HG02938 (cell line): ENCODE measurements at regions not wholly inside any gene's neighbourhood (a gene's known extent, or its start where the extent isn't known, plus 50 kb on each side); places are given as distances from the start of the nearest gene placed in this dataset.

Source experiments
- ATAC-seq: cut with Tn5 transposase; IDR thresholded peaks from one replicate; pipeline ENCODE4 v1.9.1; 2021; ENCODE audit warnings: mild to moderate bottlenecking, moderate library complexity; ENCODE audit not compliant: unreplicated experiment

DNA sequence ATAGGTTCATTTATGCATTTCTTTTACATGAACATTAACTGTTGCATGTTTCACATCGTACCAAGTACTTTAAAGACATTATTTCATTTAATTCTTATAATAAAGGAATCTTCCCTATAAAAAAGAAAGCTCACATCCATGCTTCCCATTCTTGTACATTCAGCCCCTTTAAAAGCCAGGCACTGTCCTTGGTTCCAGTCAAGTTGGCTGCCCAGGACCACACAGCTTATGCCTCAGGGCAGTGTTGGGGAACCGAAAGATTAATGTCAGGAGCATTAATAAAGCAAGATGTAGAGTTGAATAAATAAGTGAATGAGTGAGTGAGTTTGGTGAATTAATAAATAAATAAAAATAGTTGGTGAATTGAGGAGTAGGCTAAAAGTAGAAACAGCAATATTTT is 409.4 kb upstream of the DAB1 start:
- ATAC-seq: no peak

DNA sequence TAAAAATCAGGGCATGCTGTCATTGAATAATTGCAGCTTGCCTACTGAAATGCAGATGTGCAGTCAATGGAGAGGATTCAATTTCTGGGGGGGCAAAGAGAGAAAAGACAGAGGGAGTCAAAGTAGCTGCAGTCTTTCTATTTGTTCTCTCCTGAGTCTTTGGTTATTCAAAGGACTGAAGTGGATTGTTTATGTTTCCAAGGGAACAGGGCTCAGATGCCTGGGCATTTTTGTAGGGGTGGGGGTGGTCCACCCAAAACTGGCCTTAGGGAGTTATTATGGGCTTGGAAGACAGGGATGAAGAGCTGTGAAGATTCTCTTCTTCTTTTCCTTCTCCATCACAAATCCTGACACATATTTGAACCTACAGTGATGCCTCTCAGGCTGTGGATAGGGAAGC is 408.8 kb upstream of the DAB1 start:
- no peak for ATAC-seq

DNA sequence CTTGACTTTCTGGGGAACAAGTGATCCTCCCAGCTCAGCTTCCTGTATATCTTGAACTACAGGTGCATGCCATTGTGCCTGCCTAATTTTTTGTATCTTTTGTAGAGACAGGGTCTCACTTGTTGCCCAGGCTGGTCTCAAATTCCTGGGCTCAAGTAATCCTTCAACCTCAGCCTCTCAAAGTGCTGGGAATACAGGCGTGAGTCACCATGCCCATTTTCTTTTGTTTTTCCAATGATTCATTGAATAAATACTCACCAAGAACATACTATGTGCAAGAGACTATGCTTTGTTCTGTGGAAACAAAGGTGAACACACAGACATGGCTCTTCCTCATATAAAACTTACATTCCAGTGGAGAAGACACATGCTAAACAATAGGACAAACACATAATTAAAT is 407.8 kb upstream of the DAB1 start:
- ATAC-seq: no peak

DNA sequence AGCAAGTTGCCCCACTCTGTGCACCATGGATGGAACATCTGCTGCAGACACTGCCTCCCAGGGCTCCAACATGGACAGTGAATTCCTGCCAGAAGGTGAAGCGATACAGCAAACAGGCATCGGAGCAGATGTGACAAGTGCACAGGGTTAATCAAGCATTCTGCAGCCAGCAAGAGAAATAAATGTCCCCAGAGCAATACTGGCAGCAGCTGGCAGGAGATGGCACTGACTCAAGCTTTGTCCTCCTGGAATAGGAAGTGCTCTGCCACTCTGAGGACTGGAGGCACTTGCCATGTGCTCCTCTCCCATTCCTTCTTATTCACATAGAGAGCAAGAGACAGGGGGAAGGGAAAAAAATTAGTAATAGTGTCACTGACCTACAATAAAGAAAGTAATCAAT is 402.7 kb upstream of the DAB1 start:
- ATAC-seq: no peak

DNA sequence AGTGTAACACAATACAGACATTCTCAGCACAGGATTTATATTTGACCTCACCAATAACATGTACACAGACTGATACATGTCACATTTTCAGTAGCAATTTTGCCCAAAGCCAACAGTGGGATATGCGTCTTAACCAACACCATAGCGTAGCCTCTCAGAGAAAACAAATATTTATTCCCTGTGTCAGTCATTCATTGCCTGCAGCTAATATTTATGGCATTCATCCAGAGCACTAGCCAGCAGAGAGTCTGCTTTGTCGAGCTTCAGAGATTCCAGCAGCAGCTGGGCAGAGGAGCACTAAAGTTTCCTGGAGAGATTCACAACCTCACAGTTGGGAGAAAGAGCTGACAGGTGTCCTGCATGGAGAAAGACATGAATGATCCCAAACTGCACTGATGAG is 400.7 kb upstream of the DAB1 start:
- ATAC-seq: no peak

DNA sequence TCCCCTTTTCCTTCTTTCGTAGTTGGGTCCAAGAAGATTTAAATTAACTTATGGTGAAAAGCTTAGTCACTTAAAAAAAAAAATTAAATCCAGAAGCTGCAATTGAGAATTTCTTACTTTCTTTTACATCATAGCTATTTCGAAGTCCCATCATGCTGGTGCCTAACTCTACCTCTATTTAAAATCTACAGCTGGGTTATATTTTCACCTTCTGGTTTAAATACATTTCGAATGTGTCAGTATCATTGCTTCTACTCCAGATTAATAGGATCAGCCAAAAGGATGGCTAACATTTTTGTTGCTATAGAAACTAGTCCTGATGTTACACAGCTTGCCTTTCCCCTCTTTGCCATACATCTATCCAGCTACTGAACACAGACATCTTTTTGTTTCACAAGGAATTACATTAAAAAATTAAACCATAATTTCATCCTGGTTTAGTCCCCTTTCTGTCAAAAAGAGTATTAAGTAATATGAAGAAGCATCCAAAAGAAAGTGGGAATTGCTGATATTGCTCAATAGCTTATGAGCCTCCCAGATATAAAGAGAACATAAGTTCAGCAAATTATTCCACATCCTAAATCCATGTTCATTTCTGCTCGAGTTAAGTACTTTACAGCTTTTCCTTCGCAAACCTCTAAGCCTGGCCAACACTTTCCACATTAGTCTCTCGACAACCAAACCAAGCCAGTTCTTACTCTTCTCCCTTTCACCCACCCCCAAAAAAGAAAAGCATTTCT is 396.7 kb upstream of the DAB1 start:
- ATAC-seq: no peak

DNA sequence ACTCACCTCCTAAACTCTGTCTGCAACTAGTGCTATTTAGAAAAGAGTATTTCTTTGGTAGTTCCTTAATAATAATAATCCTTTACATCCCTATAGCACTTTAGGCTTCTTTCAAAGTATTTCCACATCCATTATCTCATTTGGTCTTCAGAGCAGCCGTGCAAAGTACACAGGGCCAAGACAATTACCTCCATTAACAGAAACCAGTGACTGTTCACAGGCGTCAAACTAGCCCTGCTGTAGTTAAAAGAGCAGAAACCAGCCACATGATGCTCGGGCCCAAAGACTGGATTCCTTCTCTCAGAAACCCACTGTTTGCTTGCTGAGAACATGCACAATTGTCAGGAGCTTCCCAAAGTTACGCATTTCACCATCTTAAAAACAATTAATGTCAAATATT is 396.0 kb upstream of the DAB1 start:
- ATAC-seq: no peak

DNA sequence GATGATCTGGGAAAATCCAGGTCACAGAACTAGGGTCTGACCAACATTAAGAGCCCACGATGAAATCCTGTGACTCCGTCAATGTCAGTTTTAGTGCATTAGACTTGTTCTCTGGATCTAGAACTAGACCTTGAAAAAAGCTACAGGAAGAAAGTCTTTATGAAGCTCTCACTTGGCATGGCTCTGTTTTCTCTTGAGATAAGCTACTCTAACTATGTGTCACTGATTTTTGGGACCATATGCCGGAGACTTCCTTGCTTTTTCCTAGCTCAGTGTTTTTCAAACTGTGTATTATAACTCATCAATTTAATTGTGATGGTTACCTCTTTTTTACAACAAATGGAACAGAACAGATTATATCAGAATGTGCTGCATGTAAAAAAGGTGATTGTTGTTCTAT is 379.7 kb upstream of the DAB1 start:
- ATAC-seq: no peak

DNA sequence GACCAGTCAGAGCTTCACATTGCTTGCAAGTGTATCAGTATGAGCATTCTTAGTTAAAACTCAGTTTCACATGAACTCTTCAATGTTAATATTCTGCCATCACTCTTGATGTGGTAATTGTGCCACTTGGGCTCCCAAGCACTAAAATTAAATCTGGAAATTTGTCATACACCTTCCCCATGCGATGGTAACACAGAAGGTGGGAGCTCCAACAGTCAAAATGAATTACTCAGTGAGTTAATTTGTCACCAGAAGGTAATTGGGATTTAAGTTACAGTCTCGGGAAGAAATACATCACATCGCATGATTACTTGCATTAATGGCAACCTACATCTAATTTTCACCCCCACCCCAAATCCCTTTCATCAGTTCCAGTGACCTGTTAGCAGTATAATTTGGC is 376.5 kb upstream of the DAB1 start:
- ATAC-seq: no peak

DNA sequence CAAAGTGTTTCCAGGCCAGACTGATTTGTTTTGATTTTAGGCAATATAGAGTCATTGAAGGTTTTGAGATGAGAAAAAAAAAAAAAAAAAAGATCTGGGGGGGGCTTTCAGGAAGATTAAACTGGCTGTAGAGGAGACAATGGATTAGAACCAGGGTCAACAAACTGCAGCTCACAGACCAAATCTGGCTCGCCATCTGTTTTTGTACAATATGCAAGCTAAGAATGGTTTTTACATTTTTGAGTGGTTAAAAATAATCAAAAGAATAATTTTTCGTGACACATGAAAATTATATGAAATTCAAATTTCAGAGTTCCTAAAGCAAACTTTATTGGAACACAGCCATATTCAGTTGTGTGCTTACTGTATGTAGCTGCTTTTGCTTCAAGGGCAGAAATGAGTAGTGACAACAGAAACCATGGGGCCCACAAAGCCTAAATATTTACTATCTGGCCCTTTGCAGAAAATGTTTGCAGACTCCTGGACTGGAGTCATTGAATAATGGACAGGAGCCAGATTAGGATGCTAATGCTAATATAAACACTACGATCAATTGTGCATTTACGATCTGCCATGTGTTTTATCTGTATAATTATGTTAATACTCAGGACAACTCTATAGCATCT is 375.7 kb upstream of the DAB1 start:
- no peak for ATAC-seq

DNA sequence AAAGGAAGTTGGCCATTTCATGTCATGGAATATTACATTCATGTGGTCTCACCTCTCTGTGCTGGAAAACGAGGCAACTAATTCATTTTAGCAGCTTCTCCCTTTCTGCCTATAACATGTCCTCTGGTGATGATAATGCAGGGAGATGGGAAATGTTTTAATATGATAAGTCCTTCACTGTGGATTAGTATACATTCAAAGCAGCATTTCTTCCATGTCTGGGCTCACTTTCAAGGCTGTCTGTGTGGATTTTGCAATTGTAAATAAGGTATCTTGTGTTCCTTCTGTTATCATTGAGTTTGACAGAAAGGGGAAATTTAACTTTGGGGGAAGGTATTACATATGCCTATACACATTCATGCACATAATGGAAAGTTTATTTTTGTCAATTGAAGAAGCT is 374.7 kb upstream of the DAB1 start:
- ATAC-seq: no peak

DNA sequence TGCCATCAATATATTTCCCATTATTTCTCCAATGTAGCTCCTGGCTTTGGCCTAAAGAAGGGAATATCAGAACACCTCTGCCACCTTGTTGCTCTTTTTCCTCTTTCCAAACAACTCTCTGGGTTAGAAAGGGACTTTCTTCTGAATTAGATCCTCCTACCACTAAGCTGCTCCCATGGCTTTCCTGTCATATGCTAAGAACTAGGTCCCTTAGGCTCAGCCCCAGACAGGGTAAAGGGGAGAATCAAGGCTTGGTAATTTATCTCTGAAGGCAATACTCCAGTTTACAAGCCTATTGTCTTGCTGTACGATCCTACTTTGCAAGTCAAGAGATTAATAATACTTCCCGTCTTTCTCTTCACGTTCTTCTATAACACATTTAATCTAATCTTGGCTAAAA is 373.2 kb upstream of the DAB1 start:
- ATAC-seq: no peak

DNA sequence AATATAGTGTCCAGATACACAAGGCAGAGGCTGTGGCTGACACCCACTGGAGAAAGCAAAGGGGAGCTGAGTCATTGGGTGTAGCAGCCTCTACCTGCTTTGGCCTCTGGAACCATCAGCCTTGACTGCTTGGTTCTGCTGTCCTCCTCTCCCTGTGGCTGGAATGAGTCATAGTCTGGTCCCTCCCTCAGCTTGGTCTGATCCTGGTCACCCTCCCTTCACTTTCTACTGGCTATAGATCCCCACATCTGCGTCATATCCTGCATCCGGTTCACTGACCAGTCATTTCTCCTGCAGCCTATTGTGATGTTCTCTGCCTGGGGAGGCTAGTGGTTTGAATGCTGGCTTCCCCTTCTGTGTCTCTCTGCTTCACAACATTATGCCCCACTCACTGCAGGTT is 372.8 kb upstream of the DAB1 start:
- no peak for ATAC-seq

DNA sequence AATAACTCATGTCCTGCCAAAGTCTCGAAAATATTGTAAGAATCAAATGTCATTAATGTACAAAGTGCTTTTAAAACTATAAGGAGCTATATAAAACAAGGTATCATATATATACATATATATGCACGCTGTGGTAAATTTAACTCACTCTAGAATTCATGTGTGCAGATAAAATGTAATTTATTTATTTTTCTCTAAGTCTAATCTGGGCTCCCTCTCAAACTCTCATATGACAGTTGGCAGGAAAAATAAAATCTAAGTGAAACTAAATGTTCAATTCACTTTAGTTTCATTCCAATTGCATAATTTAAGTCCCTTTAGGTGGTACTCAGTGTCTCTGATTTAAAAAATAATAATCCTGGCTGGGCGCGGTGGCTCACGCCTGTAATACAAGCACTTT is 372.0 kb upstream of the DAB1 start:
- no peak for ATAC-seq

DNA sequence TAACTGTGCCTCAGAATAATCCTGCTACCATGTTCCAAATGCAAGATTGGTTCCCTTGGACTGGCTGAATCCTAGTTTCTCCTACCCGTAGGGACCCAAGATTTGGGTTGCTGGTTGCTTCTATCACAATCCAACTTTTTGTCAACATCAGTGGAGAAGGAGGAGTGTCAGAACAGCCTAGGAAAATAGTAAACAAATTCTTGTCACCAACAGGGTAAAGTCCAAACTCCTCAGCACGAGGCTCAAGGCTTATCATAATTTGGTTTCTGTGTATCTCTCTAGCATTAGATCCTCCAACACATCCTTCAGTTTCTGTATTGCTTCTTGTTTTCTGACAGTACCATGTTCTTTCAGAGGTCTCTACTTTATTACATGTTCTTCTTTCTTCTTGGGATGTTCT is 370.2 kb upstream of the DAB1 start:
- no peak for ATAC-seq

DNA sequence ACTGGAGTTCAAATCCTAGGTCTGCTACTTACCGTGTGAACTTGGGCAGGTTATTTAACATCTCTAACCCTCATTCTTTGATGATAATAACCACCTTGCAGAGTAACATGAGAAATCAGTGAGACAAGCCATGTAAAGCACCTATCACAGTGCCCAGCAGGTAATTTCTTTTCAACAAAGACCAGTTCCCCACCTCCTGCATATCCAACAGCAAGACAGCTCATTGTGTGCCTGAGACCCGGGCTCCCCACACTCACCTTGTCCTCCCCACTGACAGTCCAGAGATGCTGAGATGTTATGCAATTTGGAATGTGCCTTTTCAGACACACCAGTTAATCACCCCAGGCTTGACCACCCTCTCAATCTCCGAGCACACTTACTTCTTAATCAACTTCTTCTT is 367.6 kb upstream of the DAB1 start:
- no peak for ATAC-seq

DNA sequence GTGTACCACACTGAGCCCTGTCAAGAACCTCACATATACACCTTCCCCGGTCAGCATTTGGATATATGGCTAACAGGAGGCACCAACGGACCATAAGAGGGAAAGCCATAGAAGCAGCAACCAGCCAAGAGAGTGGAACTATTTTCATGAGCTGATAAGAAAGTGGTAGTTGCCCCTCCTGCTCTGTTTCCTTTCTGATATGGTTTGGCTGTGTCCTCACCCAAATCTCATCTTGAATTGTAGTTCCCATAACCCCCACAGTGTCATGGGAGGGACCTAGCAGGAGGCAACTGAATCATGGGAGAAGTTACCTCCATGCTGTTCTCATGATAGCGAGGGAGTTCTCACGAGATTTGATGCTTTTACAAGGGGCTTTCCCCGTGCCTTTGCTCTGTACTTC is 366.1 kb upstream of the DAB1 start:
- ATAC-seq: no peak

DNA sequence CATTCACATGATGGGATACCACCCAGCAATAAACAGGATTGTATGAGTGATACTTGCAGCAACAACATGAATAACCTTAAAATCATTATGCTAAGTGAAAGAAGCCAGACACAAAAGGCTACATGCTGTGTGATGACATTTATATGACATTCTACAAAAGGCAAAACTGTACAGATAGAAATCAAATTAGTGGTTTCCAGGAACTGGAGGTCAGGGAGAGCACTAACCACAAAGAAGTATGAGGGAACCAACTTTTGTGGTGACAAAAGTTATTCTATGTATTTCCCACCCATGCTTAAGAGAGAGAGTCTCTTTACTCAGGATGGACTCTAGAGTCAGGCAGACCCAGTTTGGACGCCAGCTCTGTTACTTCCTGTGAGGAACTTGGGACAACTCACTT is 364.5 kb upstream of the DAB1 start:
- ATAC-seq: no peak

DNA sequence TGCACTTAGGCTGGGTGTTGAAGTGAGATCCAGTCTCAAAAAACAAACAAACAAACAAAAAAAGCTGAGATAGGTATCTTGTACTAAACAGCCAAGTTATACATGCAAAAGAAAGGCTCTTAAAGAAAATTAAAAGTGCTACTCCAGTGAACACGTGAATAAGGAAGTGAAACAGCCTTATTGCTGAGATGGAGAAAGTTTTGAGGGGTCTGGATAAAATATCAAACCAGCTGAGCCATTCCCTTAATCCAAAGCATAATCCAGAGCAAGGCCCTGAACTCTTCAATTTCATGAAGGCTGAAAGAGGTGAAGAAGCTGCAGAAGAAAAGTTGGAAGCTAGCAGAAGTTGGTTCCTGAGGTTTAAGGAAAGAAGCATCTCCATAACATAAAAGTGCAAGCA is 360.5 kb upstream of the DAB1 start:
- no peak for ATAC-seq

DNA sequence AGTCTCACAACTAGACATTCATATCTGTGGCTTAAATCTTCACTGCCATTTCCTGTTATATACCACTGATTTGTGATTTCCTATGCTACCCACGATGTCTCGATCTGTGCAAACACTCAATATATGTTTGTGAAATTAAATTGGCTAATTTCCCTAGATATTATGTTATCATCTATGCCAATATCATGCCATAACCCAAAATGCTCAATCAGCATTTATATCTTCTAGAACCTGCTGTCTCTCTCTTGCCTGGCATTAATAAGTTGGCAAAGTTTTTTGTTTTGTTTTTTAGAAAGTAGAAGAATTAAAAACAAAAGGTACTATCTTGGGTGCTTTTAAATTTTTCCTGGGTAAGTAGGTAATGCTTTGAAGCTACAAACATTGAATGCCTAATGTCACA is 358.5 kb upstream of the DAB1 start:
- no peak for ATAC-seq

DNA sequence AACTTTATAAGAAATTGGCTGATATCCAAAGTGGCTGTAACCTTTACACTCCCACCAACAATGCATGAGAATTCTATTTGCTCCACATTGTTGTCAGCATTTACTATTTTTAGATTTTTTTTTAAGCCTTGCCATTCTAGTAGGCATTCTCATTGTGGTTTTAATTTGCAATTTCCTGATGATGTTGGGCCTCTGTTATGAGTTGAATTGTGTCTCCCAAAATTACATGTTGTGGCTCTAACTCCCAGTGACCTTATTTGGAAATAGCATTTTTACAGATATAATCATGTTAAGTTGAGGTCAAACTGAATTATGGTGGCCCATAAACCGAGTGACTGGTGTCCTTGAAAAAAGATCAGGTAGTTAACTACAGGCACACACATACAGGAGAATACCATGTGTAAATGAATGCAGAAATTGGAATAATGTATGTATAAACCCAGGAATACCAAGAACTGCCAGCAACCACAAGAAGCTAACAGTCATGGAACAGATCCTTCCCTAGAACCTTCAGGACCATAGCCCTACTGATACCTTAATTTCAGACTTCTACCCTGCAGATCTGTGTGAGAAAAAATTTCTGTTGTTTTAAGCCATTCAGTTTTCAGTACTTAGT is 348.8 kb upstream of the DAB1 start:
- no peak for ATAC-seq

DNA sequence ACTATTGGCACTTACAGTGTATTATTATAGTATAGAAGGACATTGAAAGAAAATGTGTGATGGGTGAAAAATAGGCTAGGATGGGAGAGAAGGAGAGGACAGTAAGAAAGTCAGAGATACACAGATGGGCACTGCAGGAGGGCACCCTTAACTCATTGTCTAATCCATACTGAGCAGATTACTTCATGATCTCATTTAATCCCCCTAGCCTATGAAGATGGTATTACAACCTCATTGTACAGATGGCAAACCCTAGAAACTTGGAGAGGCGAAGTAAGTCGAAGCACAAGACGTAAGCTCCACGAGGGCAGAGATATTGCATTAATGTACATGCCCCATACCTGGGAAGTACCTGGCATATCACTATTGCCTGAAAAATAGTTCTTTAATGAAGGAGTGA is 346.9 kb upstream of the DAB1 start:
- ATAC-seq: peak; percentile 72

DNA sequence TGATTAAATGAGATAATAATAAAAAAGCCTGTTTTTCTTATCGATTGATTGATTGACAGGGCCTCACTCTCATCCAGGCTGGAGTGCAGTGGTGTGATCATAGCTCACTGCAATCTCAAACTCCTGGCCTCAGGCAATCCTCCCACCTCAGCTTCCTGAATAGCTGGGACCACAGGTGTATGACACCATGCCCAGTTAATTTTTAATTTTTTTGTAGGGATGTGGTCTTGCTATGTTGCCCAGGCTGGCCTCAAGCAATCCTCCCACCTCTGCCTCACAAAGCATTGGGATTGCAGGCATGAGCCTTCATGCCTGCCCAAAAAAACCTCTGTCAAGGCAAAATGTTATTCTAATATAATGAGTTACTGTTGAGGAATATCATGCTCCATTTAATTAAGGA is 346.4 kb upstream of the DAB1 start:
- no peak for ATAC-seq
